A549 (cell line): ENCODE measurements at regions not wholly inside any gene's neighbourhood (a gene's known extent, or its start where the extent isn't known, plus 50 kb on each side); places are given as distances from the start of the nearest gene placed in this dataset.

Experiments used
- CBX2 ChIP-seq: fragments of 200-600 bp; sonication (generic); IDR thresholded peaks from 2 replicates; pipeline ENCODE4 v1.6.1; 2016; ENCODE audit warnings: low read depth, mild to moderate bottlenecking, borderline replicate concordance
- KDM5A ChIP-seq: fragments of 200-600 bp; sonication (generic); IDR thresholded peaks from 2 replicates; pipeline ENCODE4 v1.6.1; 2016; ENCODE audit warnings: antibody characterized with exemption, mild to moderate bottlenecking
- PHF8 ChIP-seq: fragments of 200-600 bp; sonication (generic); IDR thresholded peaks from 2 replicates; pipeline ENCODE4 v1.6.1; 2016; ENCODE audit warnings: low read depth, mild to moderate bottlenecking, antibody characterized with exemption, moderate library complexity, borderline replicate concordance
- POLR2A ChIP-seq: IDR thresholded peaks from 2 replicates; pipeline ENCODE4 v1.6.1; 2012; ENCODE audit warnings: mild to moderate bottlenecking, low read length
- RCOR1 ChIP-seq: fragments of 150-350 bp; IDR thresholded peaks from 2 replicates; pipeline ENCODE4 v1.6.1; 2014; ENCODE audit warnings: antibody characterized with exemption, low read length, low read depth
- RFX5 ChIP-seq: fragments of 450-650 bp; IDR thresholded peaks from 2 replicates; pipeline ENCODE4 v1.7.1; 2014; ENCODE audit warnings: antibody characterized with exemption, mild to moderate bottlenecking, moderate library complexity
- SMC3 ChIP-seq: fragments of >200 bp; sonication (Bioruptor Twin); formaldehyde crosslinking; IDR thresholded peaks from 3 replicates; pipeline ENCODE4 v1.6.1; 2018; ENCODE audit warnings: inconsistent platforms
- SREBF2 ChIP-seq: fragments of 450-650 bp; IDR thresholded peaks from 2 replicates; pipeline ENCODE4 v1.6.1; 2014; ENCODE audit warnings: mild to moderate bottlenecking, moderate library complexity
- TP53 ChIP-seq: fragments of 250-450 bp; sonication (Bioruptor Pico); IDR thresholded peaks from 2 replicates; pipeline ENCODE4 v1.5.0; 2021; ENCODE audit warnings: mild to moderate bottlenecking, moderate library complexity
- TF ChIP-seq, protein P1 (sequence below): fragments of >200 bp; sonication (Bioruptor Twin); formaldehyde crosslinking; IDR thresholded peaks from 3 replicates; pipeline ENCODE4 v1.5.1; 2016
- TF ChIP-seq, protein P2 (sequence below): fragments of 200-600 bp; sonication (generic); IDR thresholded peaks from 2 replicates; pipeline ENCODE4 v1.6.1; 2016; ENCODE audit warnings: antibody characterized with exemption, mild to moderate bottlenecking, moderate library complexity
- TF ChIP-seq, protein P3 (sequence below): IDR thresholded peaks from 2 replicates; pipeline ENCODE4 v1.6.1; 2012

DNA sequence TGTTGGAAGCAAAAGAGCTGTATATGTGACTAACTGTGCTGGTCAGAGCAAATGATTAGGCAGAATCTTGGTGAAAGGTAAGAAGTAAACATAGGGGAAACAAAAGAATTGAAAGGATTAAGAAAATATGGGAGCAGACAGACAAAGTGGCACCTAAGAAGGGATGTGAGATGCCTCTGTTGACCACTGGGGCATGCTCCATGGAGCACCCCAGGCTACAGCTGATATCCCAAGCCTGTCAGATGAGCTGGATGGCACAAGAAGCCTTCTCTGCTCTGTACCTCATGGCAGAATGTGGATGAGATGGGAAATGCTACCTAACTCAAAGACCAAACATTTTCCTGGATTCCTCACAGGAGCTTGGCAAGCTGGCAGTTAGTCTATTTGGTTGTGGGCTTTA lies 89.3 kb upstream of the SLIT3 start:
- TF ChIP-seq KDM5A (no peak), POLR2A (no peak), RFX5 (no peak), RCOR1 (no peak), PHF8 (no peak), CBX2 (no peak), TP53 (no peak), SREBF2 (no peak), SMC3 (no peak)
- TF ChIP-seq, protein P1, sequence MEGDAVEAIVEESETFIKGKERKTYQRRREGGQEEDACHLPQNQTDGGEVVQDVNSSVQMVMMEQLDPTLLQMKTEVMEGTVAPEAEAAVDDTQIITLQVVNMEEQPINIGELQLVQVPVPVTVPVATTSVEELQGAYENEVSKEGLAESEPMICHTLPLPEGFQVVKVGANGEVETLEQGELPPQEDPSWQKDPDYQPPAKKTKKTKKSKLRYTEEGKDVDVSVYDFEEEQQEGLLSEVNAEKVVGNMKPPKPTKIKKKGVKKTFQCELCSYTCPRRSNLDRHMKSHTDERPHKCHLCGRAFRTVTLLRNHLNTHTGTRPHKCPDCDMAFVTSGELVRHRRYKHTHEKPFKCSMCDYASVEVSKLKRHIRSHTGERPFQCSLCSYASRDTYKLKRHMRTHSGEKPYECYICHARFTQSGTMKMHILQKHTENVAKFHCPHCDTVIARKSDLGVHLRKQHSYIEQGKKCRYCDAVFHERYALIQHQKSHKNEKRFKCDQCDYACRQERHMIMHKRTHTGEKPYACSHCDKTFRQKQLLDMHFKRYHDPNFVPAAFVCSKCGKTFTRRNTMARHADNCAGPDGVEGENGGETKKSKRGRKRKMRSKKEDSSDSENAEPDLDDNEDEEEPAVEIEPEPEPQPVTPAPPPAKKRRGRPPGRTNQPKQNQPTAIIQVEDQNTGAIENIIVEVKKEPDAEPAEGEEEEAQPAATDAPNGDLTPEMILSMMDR: no peak
- TF ChIP-seq, protein P2, sequence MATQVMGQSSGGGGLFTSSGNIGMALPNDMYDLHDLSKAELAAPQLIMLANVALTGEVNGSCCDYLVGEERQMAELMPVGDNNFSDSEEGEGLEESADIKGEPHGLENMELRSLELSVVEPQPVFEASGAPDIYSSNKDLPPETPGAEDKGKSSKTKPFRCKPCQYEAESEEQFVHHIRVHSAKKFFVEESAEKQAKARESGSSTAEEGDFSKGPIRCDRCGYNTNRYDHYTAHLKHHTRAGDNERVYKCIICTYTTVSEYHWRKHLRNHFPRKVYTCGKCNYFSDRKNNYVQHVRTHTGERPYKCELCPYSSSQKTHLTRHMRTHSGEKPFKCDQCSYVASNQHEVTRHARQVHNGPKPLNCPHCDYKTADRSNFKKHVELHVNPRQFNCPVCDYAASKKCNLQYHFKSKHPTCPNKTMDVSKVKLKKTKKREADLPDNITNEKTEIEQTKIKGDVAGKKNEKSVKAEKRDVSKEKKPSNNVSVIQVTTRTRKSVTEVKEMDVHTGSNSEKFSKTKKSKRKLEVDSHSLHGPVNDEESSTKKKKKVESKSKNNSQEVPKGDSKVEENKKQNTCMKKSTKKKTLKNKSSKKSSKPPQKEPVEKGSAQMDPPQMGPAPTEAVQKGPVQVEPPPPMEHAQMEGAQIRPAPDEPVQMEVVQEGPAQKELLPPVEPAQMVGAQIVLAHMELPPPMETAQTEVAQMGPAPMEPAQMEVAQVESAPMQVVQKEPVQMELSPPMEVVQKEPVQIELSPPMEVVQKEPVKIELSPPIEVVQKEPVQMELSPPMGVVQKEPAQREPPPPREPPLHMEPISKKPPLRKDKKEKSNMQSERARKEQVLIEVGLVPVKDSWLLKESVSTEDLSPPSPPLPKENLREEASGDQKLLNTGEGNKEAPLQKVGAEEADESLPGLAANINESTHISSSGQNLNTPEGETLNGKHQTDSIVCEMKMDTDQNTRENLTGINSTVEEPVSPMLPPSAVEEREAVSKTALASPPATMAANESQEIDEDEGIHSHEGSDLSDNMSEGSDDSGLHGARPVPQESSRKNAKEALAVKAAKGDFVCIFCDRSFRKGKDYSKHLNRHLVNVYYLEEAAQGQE: no peak
- TF ChIP-seq, protein P3, sequence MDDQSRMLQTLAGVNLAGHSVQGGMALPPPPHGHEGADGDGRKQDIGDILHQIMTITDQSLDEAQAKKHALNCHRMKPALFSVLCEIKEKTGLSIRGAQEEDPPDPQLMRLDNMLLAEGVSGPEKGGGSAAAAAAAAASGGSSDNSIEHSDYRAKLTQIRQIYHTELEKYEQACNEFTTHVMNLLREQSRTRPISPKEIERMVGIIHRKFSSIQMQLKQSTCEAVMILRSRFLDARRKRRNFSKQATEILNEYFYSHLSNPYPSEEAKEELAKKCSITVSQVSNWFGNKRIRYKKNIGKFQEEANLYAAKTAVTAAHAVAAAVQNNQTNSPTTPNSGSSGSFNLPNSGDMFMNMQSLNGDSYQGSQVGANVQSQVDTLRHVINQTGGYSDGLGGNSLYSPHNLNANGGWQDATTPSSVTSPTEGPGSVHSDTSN: no peak
